ENCODE measurements at regions not wholly inside any gene's neighbourhood (a gene's known extent, or its start where the extent isn't known, plus 50 kb on each side); places are given as distances from the start of the nearest gene placed in this dataset.

GRCh38 chr4:111798840-111799239, 346.4 kb upstream of the FAM241A start:
- DNase-seq (ENCODE audit: low spot score): no peak

- no peak for DNase-seq (ENCODE audit: low spot score)
These were observed 344.7 kb upstream of the FAM241A start for GRCh38 chr4:111800551-111800950.

GRCh38 chr4:111802191-111802590, 343.1 kb upstream of the FAM241A start:
- DNase-seq (ENCODE audit: low spot score): no peak

GRCh38 chr4:111806331-111806730, 338.9 kb upstream of the FAM241A start:
- no peak for DNase-seq (ENCODE audit: low spot score)

GRCh38 chr4:111807576-111807975, 337.7 kb upstream of the FAM241A start:
- DNase-seq (ENCODE audit: low spot score): no peak

GRCh38 chr4:111808174-111808573, 337.1 kb upstream of the FAM241A start:
- DNase-seq (ENCODE audit: low spot score): no peak

DNA sequence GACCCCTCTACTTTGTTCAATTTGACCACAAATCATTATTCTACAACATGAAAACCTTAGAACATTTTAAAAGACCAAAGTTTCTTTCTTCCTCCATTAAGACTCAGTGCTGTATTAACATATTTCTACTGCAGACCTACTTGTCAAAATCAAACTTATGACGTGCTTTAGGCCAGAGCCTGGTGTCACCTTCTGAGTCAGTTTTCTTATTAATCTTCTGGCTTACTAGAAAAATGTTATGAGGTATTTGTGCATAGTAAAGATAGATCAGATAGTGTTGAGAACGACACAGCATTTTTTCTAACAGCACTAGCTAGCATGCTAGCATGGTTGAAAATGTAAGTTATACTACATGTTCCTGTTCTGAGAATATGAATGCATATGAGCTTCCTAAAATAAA, 333.6 kb upstream of the FAM241A start:
- DNase-seq (ENCODE audit: low spot score): no peak

DNA sequence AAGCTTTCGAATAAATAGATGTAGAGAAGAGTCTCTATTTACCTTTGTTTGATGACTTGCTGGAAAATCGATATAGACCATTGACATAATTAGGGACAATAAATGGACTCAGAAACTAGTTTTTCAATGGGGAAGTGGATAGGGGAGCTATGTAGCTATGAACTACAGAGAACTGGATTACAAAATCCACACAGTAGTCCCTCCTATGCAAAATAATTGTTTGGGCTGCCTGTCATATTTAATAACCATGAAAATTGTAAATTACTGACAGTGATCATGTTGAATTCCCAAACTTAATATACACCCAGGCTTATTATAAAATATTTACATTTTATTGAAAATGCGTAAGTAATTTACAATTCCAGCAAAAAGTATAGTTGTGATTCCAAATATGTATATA, 333.1 kb upstream of the FAM241A start:
- DNase-seq (ENCODE audit: low spot score): no peak

DNA sequence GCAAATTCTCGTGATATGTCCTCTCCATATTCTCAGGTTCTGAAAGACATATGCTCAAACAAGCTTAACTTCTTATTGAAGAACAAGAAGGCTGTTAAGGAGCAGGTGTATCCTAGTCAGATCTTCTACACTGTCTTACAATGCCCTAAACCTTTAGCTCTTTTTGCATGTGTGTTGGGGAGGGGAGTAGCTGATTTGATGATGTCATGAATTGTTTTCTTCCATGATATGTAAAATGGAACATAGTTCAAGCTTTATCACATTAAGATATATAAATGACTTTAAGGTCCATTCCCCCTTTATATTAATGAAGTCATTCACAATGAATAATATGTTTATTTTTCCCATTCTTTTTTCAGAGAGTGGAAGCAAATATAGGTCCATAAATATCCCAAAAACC, 332.5 kb upstream of the FAM241A start:
- DNase-seq (ENCODE audit: low spot score): no peak

DNA sequence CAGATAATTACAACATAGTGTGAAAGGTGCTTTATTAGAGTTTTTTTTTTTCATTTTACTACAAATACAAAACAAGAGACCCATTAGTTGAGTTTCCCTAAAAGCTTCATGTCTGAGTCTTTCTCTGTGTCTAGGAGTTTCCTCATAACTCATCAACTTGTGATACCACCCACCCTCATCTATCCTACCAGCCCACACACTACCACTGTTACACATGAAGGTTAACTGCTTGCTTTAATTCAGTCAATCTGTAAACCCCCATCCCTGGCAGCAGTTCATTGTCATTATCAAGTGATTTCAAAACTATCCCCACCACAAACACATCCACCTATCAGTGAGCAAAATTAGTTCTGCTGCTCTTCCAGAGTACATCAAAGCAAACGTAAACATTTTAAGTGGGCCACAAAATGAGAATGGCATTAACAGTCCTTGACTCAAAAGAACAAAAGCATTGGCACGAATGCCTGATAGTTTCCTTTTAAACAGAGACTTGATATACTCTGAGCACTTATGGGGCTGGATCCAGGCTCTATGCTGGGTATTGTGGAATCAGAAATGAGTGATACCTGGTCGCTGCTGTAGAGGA, 331.6 kb upstream of the FAM241A start:
- no peak for DNase-seq (ENCODE audit: low spot score)

DNA sequence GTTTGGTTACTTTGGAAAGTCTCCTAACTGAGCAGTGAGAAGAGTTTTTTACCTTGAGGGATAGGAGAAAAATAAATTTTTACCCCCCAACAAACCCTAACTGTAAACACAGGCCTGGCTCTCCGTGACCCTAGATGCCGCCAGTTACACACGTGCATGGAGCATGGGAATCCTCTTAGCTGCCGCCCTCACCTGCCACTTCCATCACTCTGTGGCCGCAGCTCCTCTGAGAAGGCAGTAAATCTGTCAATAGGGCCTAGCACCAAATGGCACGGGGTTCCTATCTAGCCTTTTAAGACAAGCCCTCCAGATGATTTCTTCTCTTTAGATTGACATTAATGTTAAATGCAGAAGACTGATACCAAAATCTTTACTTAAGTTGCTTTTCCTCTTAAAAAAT, 330.3 kb upstream of the FAM241A start:
- DNase-seq (ENCODE audit: low spot score): no peak

DNA sequence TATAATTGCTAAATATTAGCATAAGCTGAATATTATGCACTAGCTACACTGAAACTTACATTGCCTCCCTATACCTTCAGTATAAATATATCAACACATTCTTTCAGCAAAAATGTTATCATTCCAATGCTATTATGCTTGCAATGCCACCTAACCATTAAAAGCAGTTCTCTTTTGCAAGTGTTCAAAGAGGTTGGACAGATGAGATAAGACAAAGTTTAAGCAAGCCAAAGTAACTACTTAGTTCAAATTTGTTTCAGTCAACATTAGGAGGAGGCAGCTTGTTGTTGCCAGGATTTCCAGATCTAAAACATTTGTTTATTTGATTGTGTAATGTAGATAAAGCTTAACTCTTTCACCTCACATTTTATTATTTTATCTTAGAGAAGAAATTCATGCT, 323.9 kb upstream of the FAM241A start:
- DNase-seq (ENCODE audit: low spot score): no peak

DNA sequence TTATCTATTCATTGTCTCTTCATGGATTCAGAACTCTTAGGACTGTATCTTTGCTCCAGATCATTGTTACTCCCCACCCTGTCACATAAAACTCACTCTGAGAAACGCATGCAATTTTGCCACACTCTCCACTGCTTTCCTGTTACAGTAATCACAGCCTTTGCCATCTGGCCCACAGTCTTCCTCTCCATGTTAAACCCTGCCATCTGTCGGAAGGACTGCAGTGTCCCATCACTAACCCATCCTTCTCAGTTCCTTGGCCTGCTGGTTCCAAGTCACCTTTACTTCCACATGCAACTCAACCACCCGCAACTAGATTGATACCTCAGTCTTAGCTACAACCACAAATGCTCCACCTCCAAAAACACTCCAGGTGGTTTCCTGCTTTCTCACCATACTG, 308.7 kb upstream of the FAM241A start:
- no peak for DNase-seq (ENCODE audit: low spot score)

DNA sequence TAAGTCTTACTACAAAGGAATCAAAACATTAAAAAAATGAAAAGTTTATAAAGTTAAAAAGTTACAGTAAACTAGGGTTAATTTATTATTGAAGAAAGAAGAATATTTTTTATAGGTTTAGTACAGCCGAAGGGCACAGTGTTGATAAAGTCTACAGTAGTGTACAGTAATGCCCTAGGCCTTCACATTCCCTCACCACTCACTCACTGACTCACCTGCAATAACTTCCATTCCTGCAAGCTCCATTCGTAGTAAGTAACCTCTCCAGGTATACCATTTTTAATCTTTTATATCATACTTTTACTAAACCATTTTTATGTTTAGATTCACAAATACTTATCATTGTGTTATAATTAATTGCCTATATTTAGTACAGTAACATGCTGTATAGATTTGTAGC, 307.5 kb upstream of the FAM241A start:
- DNase-seq (ENCODE audit: low spot score): no peak

DNA sequence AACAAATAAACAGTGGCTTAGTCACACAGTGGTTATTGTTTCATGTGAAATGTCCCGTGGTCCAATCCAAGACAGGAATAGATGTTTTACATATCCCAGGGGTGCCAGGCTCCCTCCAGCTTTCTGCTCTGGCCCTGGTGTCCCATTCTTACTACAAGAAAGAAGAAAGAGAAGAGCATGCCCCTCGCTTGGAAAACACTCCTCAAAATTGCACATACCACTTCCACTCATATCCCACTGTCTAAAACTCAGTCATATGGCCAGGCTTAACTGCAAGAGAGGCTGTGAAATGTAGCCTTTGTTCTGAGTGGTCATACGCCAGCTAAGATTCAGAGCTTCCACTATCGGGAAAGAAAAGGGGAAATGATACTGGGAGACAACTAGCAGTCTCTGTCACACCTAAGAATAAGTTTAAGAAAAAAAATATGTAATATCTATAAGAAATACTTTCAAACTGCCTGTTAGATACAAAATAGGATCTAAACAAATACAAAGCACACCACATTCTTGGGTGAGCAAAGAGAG, 306.8 kb upstream of the FAM241A start:
- no peak for DNase-seq (ENCODE audit: low spot score)

GRCh38 chr4:111839141-111839540, 306.1 kb upstream of the FAM241A start:
- DNase-seq (ENCODE audit: low spot score): no peak

- DNase-seq (ENCODE audit: low spot score): no peak
These were observed 302.9 kb upstream of the FAM241A start for GRCh38 chr4:111842336-111842735.

- DNase-seq (ENCODE audit: low spot score): no peak
These were observed 297.8 kb upstream of the FAM241A start for GRCh38 chr4:111847296-111848008.

DNA sequence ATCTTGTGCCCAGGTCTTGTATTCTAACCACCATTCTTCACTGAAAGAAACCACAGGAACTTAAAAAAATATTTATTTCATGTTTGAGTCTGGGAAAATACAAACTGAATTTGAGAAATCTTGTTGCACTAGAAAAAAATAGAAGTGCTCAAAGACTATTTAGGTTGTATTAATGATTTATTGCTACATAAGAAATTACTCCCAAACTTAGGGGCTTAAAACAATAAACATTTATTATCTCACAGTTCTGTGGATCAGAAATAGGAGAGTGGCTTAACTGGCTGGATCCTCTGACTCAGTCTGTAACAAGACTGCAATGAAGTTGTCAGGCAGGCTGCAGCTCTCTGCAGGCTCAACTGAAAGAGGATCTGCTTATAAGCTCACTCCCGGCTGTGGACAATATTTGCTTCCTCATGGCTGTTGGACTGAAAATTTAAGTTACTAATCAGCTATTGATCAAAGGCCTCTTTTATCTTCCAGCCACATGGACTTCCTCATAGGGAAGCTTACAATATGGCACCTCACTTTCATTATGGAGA, 295.4 kb upstream of the FAM241A start:
- DNase-seq (ENCODE audit: low spot score): no peak

- DNase-seq (ENCODE audit: low spot score): no peak
These were observed 290.7 kb upstream of the FAM241A start for GRCh38 chr4:111854494-111855087.

GRCh38 chr4:111855308-111855707, 289.9 kb upstream of the FAM241A start:
- no peak for DNase-seq (ENCODE audit: low spot score)

DNA sequence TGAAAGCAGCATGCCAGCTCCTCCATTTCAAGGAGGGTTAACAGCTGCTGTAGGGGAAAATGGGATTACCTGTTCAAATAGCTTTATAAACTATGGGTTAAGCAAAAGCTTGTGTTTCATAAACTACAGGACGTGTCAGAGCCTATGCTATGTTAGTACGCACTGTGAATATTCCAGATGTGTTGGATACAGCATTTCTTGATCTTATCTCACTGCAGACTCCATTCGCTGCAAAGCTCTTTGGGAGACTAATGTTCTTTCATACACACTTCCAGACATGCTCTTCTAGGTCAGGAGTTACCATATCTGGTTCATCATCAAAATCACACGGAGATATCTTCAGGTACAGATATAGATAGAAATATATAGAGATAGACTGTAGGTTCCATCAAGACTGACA, 281.2 kb upstream of the FAM241A start:
- DNase-seq (ENCODE audit: low spot score): no peak

GRCh38 chr4:111869339-111869738, 275.9 kb upstream of the FAM241A start:
- DNase-seq (ENCODE audit: low spot score): no peak
